Kidney epithelial cell (primary cell): ENCODE measurements at regions not wholly inside any gene's neighbourhood (a gene's known extent, or its start where the extent isn't known, plus 50 kb on each side); places are given as distances from the start of the nearest gene placed in this dataset.

Source experiments
- DNase-seq: peaks from one replicate; pipeline ENCODE4 v3.0.0-alpha.2; 2010; ENCODE audit warnings: low read depth
- H3K27me3 ChIP-seq: 2 replicates; pipeline ENCODE4 v1.6.0; 2011; ENCODE audit warnings: low read length; ENCODE audit not compliant: control insufficient read depth, insufficient read depth
- H3K36me3 ChIP-seq: 2 replicates; pipeline ENCODE4 v1.5.1; 2011; ENCODE audit warnings: low read length; ENCODE audit not compliant: control insufficient read depth, insufficient read depth
- H3K4me3 ChIP-seq: 2 replicates; pipeline ENCODE4 v1.5.1; 2011; ENCODE audit warnings: low read depth, mild to moderate bottlenecking, control low read depth, low read length
- TF ChIP-seq, protein P1 (sequence below): IDR thresholded peaks from 2 replicates; pipeline ENCODE4 v1.5.1; 2011; ENCODE audit warnings: mild to moderate bottlenecking, moderate library complexity, low read length, control low read depth, inconsistent platforms; ENCODE audit not compliant: insufficient read depth, poor library complexity, severe bottlenecking

DNA sequence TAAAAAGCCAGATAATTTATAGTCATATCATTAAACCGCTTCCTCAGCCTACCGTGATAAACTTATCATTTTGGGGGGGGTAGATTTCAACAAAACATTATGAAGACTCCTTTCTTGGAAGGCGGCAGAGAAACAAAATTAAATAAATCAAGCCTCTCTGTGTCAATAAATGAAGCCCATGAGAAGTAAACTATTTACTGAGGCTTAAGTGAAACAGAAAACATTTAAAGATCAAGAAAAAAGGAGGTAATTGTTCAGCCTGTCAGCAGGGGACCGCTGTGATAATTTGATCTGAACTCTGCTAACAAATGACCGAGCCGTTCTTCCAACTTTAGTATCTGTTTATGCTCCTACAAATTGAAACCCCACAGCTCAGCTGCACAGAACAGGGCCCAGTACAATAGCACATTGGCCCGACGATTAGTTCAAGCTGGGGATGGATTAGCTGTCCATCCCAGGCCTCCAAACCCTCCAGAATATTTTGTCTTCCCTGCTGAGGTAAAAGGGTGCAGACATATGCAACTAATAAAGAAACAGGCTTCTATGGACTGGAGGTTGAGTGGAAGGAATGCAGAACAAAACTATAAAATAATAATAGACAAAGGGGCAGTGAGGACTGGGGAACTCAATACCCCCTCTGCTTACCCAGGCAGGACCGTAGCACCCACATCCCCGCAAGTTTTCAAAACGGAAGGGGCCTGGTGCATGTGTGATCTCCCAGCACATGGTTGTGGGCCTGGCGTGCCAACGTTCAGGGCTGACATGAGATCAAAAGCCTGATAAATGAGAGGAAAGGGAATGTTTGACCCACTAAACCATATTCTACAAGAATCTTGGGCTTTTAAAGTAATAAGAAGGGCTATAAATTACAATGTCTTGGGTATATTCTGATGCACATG is 298.1 kb upstream of the IRX5 start:
- no peaks in the 10 kb centered on the region for H3K36me3 ChIP-seq
- TF ChIP-seq, protein P1, sequence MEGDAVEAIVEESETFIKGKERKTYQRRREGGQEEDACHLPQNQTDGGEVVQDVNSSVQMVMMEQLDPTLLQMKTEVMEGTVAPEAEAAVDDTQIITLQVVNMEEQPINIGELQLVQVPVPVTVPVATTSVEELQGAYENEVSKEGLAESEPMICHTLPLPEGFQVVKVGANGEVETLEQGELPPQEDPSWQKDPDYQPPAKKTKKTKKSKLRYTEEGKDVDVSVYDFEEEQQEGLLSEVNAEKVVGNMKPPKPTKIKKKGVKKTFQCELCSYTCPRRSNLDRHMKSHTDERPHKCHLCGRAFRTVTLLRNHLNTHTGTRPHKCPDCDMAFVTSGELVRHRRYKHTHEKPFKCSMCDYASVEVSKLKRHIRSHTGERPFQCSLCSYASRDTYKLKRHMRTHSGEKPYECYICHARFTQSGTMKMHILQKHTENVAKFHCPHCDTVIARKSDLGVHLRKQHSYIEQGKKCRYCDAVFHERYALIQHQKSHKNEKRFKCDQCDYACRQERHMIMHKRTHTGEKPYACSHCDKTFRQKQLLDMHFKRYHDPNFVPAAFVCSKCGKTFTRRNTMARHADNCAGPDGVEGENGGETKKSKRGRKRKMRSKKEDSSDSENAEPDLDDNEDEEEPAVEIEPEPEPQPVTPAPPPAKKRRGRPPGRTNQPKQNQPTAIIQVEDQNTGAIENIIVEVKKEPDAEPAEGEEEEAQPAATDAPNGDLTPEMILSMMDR = no peak
- H3K27me3 ChIP-seq = no peaks in the 10 kb centered on the region
- no peak for DNase-seq
- no peak overlapping the region for H3K4me3 ChIP-seq

DNA sequence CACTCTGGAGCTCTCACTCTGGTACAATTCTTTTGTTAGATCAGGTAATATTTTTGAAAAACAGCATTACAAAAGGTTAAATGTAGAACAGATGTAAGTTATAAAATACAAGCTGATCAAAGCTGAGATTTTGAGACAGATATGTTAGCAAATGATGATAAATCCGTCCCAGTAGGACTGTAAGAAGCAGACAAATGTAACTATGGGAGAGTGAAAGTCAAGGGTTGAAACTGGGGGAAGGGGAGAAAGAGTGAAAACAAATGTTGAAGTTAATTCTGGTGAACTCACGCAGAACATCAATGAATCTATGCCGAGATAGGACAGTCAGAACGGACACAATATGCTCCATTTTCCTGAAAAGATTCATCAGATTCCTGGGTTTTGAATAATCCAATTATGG is 298.9 kb upstream of the IRX5 start:
- TF ChIP-seq, protein P1 = no peak
- Histone ChIP-seq H3K36me3 (no peaks in the 10 kb centered on the region), H3K27me3 (no peaks in the 10 kb centered on the region), H3K4me3 (no peak overlapping the region)
- no peak for DNase-seq

DNA sequence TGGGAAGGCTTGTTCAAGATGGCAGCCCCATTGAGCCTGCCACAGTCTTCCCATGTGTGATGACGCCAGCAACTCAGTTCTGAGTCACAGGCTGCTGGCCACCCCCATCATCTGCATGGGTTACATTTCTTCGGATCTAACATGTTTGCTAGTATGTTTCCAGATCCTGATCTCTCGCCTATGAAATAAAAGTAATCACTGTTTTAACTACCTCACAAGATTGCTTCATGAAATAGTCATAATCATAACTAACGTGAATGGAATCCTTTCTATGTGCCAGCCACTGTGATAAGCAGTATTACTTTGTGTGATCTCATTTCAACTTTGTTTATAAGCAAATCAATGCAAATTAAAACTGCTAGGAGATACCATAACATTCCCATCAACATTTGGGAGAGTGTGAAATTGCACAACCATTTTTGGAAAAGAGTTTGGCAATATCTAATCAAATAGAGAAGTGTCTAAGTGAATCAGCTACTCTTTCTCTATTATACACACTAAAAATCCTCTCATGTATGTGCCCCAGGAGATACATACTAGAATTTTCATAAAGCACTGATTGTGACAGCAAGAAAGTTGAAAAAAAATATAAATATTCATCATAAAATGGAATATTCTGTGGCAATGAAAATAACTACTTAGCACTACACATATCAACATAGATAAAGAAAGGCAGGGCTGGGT is 300.2 kb upstream of the IRX5 start:
- TF ChIP-seq, protein P1 = no peak
- Histone ChIP-seq H3K4me3 (no peak overlapping the region), H3K36me3 (no peaks in the 10 kb centered on the region), H3K27me3 (no peaks in the 10 kb centered on the region)
- DNase-seq = no peak

DNA sequence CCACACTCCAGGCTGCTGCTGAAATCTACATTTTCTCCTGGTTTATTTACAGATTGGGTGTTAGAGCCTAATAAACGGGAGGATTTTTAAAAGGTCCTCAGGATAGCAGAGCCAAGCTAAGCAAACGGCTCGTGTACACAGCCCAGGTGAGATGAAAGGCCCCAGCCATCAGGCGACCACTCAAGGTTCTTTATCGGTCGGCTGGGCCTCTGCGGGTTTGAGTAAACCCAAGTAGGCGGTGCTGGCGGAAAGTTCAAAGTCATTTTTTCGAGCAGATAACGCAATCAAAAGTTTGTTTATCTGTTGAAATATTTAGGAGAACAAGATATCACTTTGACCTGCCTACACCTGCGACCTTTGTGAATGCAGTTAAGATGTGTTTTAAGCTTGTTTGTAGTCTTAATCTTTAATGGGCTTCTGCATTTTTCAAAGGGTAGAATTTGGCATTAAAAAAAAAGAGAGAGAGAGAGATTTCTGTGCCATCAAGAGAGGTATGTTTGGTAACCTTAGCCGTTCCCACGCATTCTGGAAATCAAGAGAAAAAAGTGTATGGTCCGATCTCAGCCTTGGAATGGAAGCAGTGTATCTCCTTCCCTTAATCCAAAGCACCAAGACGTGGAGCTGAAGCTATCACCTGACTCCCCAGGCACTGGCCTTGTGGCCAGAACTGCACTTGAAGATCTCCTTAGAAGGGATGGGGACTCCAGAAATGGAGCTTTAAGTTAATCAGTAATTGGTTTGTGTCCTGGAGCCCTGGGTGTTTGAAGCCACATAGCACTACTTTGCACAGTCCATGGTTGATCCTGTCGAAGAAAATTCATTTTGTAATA is 301.7 kb upstream of the IRX5 start:
- H3K27me3 ChIP-seq = no peaks in the 10 kb centered on the region
- no peaks in the 10 kb centered on the region for H3K36me3 ChIP-seq
- no peak overlapping the region for H3K4me3 ChIP-seq
- DNase-seq = no peak
- TF ChIP-seq, protein P1 = no peak

DNA sequence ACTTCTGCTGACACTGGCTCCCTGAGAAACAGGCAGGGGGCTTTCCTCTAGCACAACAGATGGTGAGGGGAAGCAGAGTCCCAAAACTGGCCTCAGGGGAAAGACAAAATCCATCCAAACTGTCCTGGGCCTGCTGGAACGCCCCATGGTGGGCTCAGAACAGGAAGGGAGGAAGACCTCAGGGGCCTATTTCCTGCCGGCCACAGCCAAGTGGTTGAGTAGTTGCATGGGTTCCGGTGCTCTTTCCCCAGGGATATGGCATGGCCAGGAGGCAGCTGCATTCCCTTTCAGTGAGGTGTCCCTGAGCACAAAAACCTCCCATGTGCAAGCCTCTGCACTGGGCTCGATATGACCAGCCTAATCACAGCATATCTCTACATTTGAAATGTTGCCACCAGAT is 303.0 kb upstream of the IRX5 start:
- Histone ChIP-seq H3K4me3 (no peak overlapping the region), H3K27me3 (no peaks in the 10 kb centered on the region), H3K36me3 (no peaks in the 10 kb centered on the region)
- TF ChIP-seq, protein P1 = no peak
- no peak for DNase-seq
